AG09319 (cell line): ENCODE measurements at regions not wholly inside any gene's neighbourhood (a gene's known extent, or its start where the extent isn't known, plus 50 kb on each side); places are given as distances from the start of the nearest gene placed in this dataset.

Source experiments
- DNase-seq: peaks from one replicate; pipeline ENCODE4 v3.0.0-alpha.2; 2010; ENCODE audit warnings: low read depth; ENCODE audit errors: extremely low read depth
- TF ChIP-seq, protein P1 (sequence below): IDR thresholded peaks from 2 replicates; pipeline ENCODE4 v1.5.1; 2011; ENCODE audit warnings: low read depth, mild to moderate bottlenecking, inconsistent platforms, low read length, moderate library complexity

DNA sequence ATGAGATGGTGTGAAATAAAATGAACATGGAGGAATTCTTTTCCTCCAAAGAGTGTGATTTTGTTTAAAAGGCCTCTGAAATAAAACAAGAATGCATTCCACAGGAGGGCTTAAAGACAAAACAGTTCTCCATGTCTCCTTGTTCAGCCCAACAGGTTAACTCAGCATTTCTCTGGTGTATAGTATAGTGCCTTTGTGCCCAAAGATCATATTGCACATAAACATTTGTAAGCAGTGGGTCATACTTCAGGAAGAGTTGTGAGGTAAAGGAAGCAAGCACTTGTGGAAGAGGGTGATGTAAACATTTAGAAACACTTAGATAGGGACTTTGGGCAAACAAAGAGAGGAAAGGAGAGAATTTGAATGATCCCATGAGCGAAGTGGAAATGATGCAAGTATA, 433.9 kb downstream of the SIPA1L2 start:
- TF ChIP-seq, protein P1, sequence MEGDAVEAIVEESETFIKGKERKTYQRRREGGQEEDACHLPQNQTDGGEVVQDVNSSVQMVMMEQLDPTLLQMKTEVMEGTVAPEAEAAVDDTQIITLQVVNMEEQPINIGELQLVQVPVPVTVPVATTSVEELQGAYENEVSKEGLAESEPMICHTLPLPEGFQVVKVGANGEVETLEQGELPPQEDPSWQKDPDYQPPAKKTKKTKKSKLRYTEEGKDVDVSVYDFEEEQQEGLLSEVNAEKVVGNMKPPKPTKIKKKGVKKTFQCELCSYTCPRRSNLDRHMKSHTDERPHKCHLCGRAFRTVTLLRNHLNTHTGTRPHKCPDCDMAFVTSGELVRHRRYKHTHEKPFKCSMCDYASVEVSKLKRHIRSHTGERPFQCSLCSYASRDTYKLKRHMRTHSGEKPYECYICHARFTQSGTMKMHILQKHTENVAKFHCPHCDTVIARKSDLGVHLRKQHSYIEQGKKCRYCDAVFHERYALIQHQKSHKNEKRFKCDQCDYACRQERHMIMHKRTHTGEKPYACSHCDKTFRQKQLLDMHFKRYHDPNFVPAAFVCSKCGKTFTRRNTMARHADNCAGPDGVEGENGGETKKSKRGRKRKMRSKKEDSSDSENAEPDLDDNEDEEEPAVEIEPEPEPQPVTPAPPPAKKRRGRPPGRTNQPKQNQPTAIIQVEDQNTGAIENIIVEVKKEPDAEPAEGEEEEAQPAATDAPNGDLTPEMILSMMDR: no peak
- no peak for DNase-seq

DNA sequence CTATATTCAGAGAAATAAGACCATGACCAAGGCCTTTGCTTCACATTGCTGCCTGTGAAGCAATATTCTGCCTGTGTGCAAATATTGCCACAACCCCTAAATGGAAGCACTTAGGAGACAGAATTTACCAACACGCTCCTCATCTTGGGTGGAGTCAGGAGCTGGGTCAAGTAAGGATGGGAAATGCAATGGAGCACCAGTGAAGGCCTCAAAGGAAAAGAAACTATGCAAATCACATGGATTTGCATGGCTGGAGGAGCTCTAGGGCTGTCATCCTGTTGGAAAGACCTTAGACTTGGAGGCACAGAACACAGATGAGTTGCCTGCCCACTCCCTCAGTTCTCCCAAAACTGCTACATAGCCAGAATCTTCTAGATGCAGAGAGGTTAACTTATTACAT, 435.5 kb downstream of the SIPA1L2 start:
- TF ChIP-seq, protein P1: no peak
- DNase-seq: no peak

DNA sequence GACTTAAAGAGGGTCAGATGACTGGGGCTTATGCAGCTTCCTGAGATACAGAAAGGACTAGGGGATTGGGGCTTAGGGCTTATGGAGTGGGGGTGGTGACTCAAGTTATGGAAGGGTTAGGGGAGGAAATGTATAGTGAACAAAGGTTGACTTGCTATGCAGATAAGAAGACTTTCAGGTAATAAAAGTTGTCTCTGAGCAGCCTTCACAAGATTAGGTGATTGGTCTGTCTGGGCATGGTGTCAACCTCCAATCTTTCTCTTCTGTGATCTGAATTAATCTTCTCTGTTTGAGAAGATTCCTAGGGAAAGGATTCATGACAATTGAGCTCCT, 436.5 kb downstream of the SIPA1L2 start:
- no peak for DNase-seq

DNA sequence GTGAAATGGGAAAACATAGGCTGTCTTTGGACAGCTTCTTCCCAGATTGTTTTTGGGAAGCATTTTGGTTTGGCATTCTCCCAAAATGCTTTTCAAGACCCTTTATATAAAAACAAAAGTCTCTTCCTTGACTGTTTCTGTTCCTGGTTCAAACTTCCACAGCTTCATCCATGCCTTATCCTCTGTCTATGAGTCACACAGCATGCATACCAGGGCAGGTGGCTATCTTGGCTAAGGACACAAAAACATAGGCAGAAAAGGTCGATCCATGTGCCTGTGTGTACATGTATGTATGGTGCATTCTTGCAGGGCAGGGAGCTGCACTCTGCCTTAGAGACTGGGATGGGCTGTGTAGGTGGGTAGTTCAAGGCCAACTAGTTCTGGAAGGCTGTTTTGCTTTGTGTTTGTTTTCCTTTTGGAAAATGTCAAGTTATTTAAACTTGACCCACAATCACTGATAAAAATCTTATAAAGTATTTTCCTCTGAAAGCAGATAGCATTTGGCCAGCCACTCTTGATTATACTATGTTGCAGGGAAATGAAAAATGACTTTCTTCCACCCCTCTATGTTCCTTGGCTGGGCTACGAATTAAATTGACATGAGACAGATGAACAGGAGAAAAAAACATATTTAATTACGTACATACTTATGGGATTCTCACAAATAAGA, 437.0 kb downstream of the SIPA1L2 start:
- DNase-seq: no peak
- TF ChIP-seq, protein P1: no peak

More for the DNA sequence above, 436.5 kb downstream of the SIPA1L2 start:
- TF ChIP-seq, protein P1: no peak

DNA sequence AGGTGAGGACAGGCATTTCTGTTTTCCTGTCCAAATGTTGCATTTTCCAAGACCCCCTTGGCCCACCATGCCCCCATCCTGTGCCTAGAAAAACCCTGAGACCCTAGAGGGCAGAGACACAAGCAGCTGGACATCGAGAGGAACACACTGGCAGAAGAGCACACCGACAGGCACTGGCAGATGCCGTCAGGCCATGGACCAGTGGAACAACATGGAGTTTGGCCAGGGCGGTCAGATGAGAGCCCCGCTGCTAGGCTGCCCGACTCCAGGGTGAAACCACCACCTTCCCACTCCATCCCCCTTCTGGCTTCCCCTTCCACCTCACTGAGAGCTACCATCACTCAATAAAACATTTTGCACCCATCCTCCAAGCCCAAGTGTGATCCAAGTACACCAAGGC, 438.4 kb downstream of the SIPA1L2 start:
- TF ChIP-seq, protein P1: no peak
- DNase-seq: no peak

DNA sequence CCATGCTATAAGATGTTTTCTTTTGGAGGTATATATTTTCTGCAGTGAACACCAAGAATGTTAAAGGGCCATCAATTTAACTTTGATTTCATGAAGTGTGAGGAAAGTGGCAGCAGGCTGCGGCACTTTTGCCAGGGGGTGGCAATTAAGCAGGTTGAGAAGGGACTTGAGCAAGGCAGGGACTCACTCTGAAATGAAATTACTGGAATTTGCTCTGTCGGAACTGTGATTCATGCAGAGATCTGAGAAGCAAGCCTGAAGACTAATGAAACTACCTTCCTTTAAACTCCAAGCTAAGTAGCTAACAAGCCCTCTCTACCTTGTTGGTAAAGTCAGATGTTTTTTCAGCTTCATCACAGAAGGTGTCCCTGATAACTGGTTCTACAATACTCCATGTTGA, 441.6 kb downstream of the SIPA1L2 start:
- TF ChIP-seq, protein P1: no peak
- no peak for DNase-seq

DNA sequence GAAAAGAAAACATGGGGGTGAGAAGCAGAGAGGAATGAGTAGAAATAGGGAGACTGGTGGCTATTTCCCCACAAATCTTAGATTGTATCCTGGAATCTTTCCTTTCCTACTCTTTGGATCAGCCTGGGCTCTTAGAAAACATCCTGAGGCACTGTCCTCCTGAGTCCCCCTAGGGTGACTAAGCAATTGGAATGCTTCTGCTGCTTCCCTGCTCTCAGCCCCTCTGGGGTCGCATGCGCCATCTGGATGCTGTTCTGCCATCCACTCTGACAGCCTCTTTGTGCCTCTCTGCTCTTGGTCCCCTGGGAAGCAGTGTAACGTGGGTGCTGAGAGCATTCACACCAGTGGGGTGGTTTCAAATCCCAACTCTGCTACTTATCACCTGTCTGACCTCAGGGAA, 443.0 kb downstream of the SIPA1L2 start:
- DNase-seq: no peak

More for the DNA sequence above, 443.0 kb downstream of the SIPA1L2 start:
- TF ChIP-seq, protein P1: no peak
